Large intestine (tissue), 3 donors: ENCODE measurements at regions not wholly inside any gene's neighbourhood (a gene's known extent, or its start where the extent isn't known, plus 50 kb on each side); places are given as distances from the start of the nearest gene placed in this dataset.
A peak's percentile ranks its signal among the peaks of the same experiment; 100 is the strongest.

Experiments
- DNase-seq, 2 donors: peaks; one replicate each; pipeline versions ENCODE4 v3.0.0 to v3.0.0-alpha.2; 2013
- H3K27ac ChIP-seq: one replicate; pipeline ENCODE4 v1.5.1; 2013; ENCODE audit warnings: low read length
- H3K27me3 ChIP-seq: 2 replicates; pipeline ENCODE4 v1.6.1; 2013; ENCODE audit warnings: low read length; ENCODE audit not compliant: control insufficient read depth, insufficient read depth
- H3K36me3 ChIP-seq: 2 replicates; pipeline ENCODE4 v1.6.1; 2013; ENCODE audit warnings: low read length; ENCODE audit not compliant: control insufficient read depth, insufficient read depth
- H3K4me1 ChIP-seq: one replicate; pipeline ENCODE4 v1.6.1; 2013; ENCODE audit warnings: low read length; ENCODE audit not compliant: control insufficient read depth, insufficient read depth
- H3K4me3 ChIP-seq: one replicate; pipeline ENCODE4 v1.5.1; 2013; ENCODE audit warnings: low read length
- H3K9me3 ChIP-seq: one replicate; pipeline ENCODE4 v1.6.1; 2013; ENCODE audit warnings: mild to moderate bottlenecking, low read depth, low read length, moderate library complexity; ENCODE audit not compliant: control insufficient read depth
- WGBS: methylation state at CpG from one replicate; pipeline ENCODE4 v1.1.5; 2013; ENCODE audit warnings: low lambda C conversion rate; ENCODE audit not compliant: insufficient coverage; 5-methylcytosine and 5-hydroxymethylcytosine counted together

- Histone ChIP-seq H3K27me3 (peaks cover 12% of the 10 kb centered on the region), H3K4me1 (peaks cover 3% of the 10 kb centered on the region), H3K27ac (no peak overlapping the region), H3K36me3 (no peaks in the 10 kb centered on the region), H3K4me3 (no peak overlapping the region), H3K9me3 (no peaks in the 10 kb centered on the region)
- no peak for DNase-seq
- no CpG with 5 or more reads among the region's 6 CpGs for WGBS
Measured at GRCh38 chr6:4349931-4350330, 214.6 kb upstream of the ECI2 start.

GRCh38 chr6:4349323-4349722 is 213.9 kb upstream of the ECI2 start:
- Histone ChIP-seq H3K36me3 (no peaks in the 10 kb centered on the region), H3K27ac (no peak overlapping the region), H3K27me3 (peaks cover 12% of the 10 kb centered on the region), H3K4me3 (no peak overlapping the region), H3K9me3 (no peaks in the 10 kb centered on the region), H3K4me1 (peaks cover 3% of the 10 kb centered on the region)
- no peak for DNase-seq
- WGBS, result no CpG with 5 or more reads among the region's 11 CpGs

DNA sequence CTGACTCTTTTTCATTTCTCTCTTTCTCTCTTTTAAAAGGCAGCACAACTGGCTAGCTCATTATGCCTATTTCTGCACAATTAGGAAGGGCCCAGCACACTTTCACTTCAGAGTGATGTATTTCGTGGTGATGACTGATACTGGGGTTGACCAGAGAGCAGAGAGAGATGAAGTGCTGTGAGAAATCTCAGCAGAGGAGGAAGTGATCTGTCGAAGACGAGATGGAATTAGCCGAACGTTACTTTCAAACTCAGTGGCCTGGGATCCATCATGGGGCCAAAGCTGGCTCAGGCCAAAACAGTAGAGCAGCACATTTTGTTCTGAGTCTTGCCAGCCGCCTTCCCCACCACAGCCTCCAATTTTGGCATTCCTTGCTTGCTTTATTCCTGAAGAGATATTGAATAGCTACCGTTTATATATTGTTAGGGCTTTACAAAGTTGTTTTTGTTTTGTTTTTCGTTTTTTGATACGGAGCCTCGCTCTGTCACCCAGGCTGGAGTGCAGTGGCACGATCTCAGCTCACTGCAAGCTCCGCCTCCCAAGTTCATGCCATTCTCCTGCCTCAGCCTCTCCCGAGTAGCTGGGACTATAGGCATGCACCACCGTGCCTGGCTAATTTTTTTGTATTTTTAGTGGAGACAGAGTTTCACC is 213.2 kb upstream of the ECI2 start:
- no peaks in the 10 kb centered on the region for H3K9me3 ChIP-seq
- no peaks in the 10 kb centered on the region for H3K36me3 ChIP-seq
- WGBS, result 100% methylated on average over 1 of the region's 14 CpGs
- H3K4me3 ChIP-seq, result no peak overlapping the region
- H3K4me1 ChIP-seq, result peaks cover 3% of the 10 kb centered on the region
- no peak overlapping the region for H3K27ac ChIP-seq
- H3K27me3 ChIP-seq, result peaks cover 12% of the 10 kb centered on the region
- no peak for DNase-seq

- peaks cover 3% of the 10 kb centered on the region for H3K4me1 ChIP-seq
- H3K4me3 ChIP-seq, result no peak overlapping the region
- 100% methylated on average over 3 of the region's 9 CpGs for WGBS
- no peaks in the 10 kb centered on the region for H3K36me3 ChIP-seq
- H3K27ac ChIP-seq, result no peak overlapping the region
- no peak for DNase-seq
- no peaks in the 10 kb centered on the region for H3K9me3 ChIP-seq
- H3K27me3 ChIP-seq, result peaks cover 12% of the 10 kb centered on the region
Measured at GRCh38 chr6:4347877-4348276, 212.5 kb upstream of the ECI2 start.

GRCh38 chr6:4346659-4347333 is 211.4 kb upstream of the ECI2 start:
- no CpG with 5 or more reads among the region's 6 CpGs for WGBS
- peaks cover 12% of the 10 kb centered on the region for H3K27me3 ChIP-seq
- peak; percentile 52 to 66 for DNase-seq

DNA sequence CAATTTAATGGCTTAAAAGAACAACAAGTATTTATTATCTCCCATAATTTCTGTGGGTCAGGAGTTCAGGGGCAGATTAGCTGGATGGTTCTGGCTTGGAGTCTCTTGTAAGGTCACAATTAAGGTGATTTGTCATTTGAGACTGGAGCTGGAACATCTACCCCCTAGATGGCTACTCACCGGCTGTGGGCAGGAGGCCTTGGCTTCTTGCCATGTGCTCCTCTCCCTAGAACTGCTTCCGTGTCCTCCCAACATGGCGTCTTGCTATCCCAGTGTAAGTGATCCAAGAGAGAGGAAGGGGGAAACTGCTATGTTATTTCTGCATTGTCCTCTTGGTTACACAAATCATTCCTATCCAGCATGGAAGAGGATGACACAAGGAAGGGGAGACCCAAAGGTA is 210.2 kb upstream of the ECI2 start:
- Histone ChIP-seq H3K9me3 (no peaks in the 10 kb centered on the region), H3K4me1 (no peaks in the 10 kb centered on the region), H3K27me3 (peaks cover 4% of the 10 kb centered on the region), H3K27ac (no peak overlapping the region), H3K36me3 (no peaks in the 10 kb centered on the region), H3K4me3 (no peak overlapping the region)
- no CpG with 5 or more reads among the region's 3 CpGs for WGBS
- no peak for DNase-seq

More at GRCh38 chr6:4346659-4347333, 211.4 kb upstream of the ECI2 start:
- Histone ChIP-seq H3K4me1 (peaks cover 3% of the 10 kb centered on the region), H3K4me3 (no peak overlapping the region), H3K27ac (no peak overlapping the region), H3K36me3 (no peaks in the 10 kb centered on the region), H3K9me3 (no peaks in the 10 kb centered on the region)

DNA sequence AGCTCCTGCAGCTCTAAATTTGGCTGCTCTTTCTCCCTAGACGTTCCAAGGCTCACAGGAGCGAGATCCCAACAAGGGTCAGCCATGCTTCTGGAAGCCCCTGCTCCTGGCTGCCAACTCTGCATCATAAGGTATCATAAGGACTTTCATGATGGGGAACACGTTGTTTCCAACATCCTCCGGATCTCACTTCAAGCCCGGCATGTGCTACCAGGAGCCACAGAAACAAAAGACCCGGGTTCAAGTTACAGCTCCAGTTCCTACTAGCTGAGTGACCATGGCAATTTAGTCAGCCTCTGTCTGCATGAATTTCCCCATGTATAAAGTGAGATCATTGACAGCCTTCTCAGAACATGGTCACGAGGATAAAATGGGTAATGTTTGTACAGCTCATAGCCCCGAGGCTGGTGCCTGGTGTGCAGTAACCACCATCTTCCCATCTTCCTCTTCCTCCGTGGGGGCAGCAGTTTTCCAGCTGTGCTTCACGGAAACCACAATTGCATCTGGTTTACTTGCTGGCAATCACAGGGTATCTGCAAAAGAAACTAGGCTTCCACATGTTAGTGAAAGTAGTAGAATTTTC is 209.0 kb upstream of the ECI2 start:
- 60% methylated on average over 2 of the region's 10 CpGs for WGBS
- no peaks in the 10 kb centered on the region for H3K9me3 ChIP-seq
- no peaks in the 10 kb centered on the region for H3K27me3 ChIP-seq
- no peak overlapping the region for H3K4me3 ChIP-seq
- no peak for DNase-seq
- H3K27ac ChIP-seq, result no peak overlapping the region
- H3K36me3 ChIP-seq, result no peaks in the 10 kb centered on the region
- H3K4me1 ChIP-seq, result no peaks in the 10 kb centered on the region

DNA sequence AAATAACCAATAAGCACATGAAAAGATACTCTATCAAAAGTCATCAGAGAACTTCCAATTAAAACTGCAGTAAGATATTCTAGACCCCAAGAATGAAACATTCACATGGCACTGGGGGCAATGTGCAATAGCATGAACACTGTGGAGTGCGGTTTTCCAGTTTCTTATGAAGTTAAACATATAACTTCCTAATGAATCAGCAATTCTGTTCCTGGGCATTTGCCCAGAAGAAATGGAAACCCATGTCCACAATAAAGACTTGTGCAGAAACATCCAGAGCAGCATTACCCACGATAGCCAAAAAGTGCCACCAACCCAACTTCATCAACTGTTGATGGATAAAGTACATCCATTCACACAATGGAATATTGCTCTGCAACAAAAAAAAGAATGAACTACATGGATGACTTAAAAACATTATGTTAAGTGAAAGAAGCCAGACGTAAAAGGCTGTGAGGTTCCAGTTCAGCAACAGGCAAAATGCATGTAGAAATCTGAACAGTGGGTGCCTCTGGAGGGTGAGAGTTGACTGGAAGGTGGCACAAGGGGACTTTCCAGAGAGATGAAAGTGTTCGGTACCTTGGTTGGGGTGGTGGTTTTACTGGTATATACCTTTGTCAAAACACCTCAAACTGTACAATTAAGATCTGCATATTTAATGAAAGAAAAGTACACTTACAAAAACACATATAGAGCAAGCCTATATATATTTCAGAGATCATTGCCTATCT is 207.2 kb upstream of the ECI2 start:
- H3K27ac ChIP-seq, result no peak overlapping the region
- DNase-seq, result no peak
- no peaks in the 10 kb centered on the region for H3K4me1 ChIP-seq
- no peak overlapping the region for H3K4me3 ChIP-seq
- H3K9me3 ChIP-seq, result no peaks in the 10 kb centered on the region
- no peaks in the 10 kb centered on the region for H3K27me3 ChIP-seq
- WGBS, result 88% methylated on average over 1 of the region's 4 CpGs
- no peaks in the 10 kb centered on the region for H3K36me3 ChIP-seq

GRCh38 chr6:4341078-4341797 is 205.9 kb upstream of the ECI2 start:
- Histone ChIP-seq H3K36me3 (no peaks in the 10 kb centered on the region), H3K4me1 (no peaks in the 10 kb centered on the region), H3K9me3 (no peaks in the 10 kb centered on the region), H3K27me3 (no peaks in the 10 kb centered on the region), H3K4me3 (no peak overlapping the region), H3K27ac (no peak overlapping the region)
- no peak for DNase-seq
- 76% methylated on average over 3 of the region's 5 CpGs for WGBS

DNA sequence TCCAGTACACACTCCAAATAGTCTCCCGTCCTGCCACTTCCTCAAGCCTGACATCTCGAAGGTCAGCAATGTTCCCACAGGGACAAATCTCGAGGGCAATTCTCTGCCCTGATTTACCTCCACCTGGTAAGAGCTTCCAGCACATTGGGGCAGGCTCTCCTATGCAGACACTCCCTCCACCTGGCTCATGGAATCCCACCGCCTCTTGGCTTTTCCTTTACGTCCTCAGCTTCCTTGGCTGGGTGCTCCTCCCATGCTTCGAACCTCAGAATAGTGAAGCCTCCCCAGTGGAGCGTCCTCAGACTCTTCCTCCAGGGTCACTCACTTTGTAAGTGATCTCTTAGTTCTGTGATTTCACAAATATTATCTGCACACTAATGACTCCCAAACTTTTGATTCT is 205.2 kb upstream of the ECI2 start:
- no peak overlapping the region for H3K4me3 ChIP-seq
- H3K36me3 ChIP-seq, result no peaks in the 10 kb centered on the region
- no peak overlapping the region for H3K27ac ChIP-seq
- DNase-seq, result no peak
- H3K27me3 ChIP-seq, result no peaks in the 10 kb centered on the region
- no peaks in the 10 kb centered on the region for H3K4me1 ChIP-seq
- WGBS, result 95% methylated on average over 2 of the region's 7 CpGs
- no peaks in the 10 kb centered on the region for H3K9me3 ChIP-seq
